ENCODE measurements at regions not wholly inside any gene's neighbourhood (a gene's known extent, or its start where the extent isn't known, plus 50 kb on each side); places are given as distances from the start of the nearest gene placed in this dataset.
"Not testable (repeated sequence)": the region's sequence is repeated elsewhere in the genome, so short reads cannot be mapped to it uniquely, and the experiment has no call there.

GRCh38 chr13:22800526-22801401, 380.0 kb upstream of the SGCG start:
- no peak for DNase-seq

- DNase-seq: no peak
Observed at GRCh38 chr13:22801402-22802003, 379.3 kb upstream of the SGCG start.

GRCh38 chr13:22812793-22813192, 368.0 kb upstream of the SGCG start:
- DNase-seq: no peak

GRCh38 chr13:22813531-22814377, 367.0 kb upstream of the SGCG start:
- not testable (repeated sequence) for DNase-seq

- DNase-seq: not testable (repeated sequence)
Observed at GRCh38 chr13:22814433-22814832, 366.3 kb upstream of the SGCG start.

- DNase-seq: no peak
Observed at GRCh38 chr13:22821589-22821988, 359.2 kb upstream of the SGCG start.

- DNase-seq: no peak
Observed at GRCh38 chr13:22825186-22825585, 355.6 kb upstream of the SGCG start.

GRCh38 chr13:22828081-22828480, 352.7 kb upstream of the SGCG start:
- no peak for DNase-seq

GRCh38 chr13:22836475-22836874, 344.3 kb upstream of the SGCG start:
- no peak for DNase-seq

GRCh38 chr13:22837980-22838647, 342.7 kb upstream of the SGCG start:
- no peak for DNase-seq

- DNase-seq: no peak
Observed at GRCh38 chr13:22839603-22840530, 340.9 kb upstream of the SGCG start.

GRCh38 chr13:22846551-22846950, 334.2 kb upstream of the SGCG start:
- no peak for DNase-seq

- no peak for DNase-seq
Observed at GRCh38 chr13:22848539-22849052, 332.2 kb upstream of the SGCG start.

- no peak for DNase-seq
Observed at GRCh38 chr13:22855926-22856325, 324.9 kb upstream of the SGCG start.

- not testable (repeated sequence) for DNase-seq
Observed at GRCh38 chr13:22858980-22859379, 321.8 kb upstream of the SGCG start.

GRCh38 chr13:22859411-22859810, 321.4 kb upstream of the SGCG start:
- not testable (repeated sequence) for DNase-seq

- no peak for DNase-seq
Observed at GRCh38 chr13:22861958-22862466, 318.8 kb upstream of the SGCG start.

- no peak for DNase-seq
Observed at GRCh38 chr13:22862478-22862877, 318.3 kb upstream of the SGCG start.

- no peak for DNase-seq
Observed at GRCh38 chr13:22866221-22866620, 314.6 kb upstream of the SGCG start.

GRCh38 chr13:22871231-22871630, 309.5 kb upstream of the SGCG start:
- DNase-seq: no peak

GRCh38 chr13:22874839-22875238, 305.9 kb upstream of the SGCG start:
- DNase-seq: no peak

All from amniotic stem cell (primary cell).